Lower leg skin (tissue), 4 donors: ENCODE measurements at regions not wholly inside any gene's neighbourhood (a gene's known extent, or its start where the extent isn't known, plus 50 kb on each side); places are given as distances from the start of the nearest gene placed in this dataset.
A peak's percentile ranks its signal among the peaks of the same experiment; 100 is the strongest.

Source experiments
- DNase-seq, 2 donors: peaks; one replicate each; pipeline ENCODE4 v3.0.0-alpha.2; 2019; ENCODE audit warnings: low spot score in 2 of 2
- H3K4me3 ChIP-seq: fragments of 200-600 bp; sonication (generic); 2 replicates; pipeline ENCODE4 v1.5.1; 2017; ENCODE audit warnings: mild to moderate bottlenecking, low read depth; ENCODE audit not compliant: poor library complexity, severe bottlenecking
- POLR2A ChIP-seq, 2 donors: fragments of 450-650 bp; IDR thresholded peaks; one replicate each; pipeline ENCODE4 v1.6.1; 2016 to 2017; ENCODE audit warnings: antibody characterized with exemption in 2 of 2, mild to moderate bottlenecking in 1 of 2, moderate library complexity in 1 of 2
- WGBS, 2 donors: methylation state at CpG; one replicate each; pipeline ENCODE4 v1.1.5; 2018; 5-methylcytosine and 5-hydroxymethylcytosine counted together
- intact Hi-C: fragments of 100-400 bp; cut with DNase I; formaldehyde crosslinking; loops from one replicate; pipeline ENCODE4 v1.15.0; 2023; ENCODE audit warnings: low total_unique reads
- TF ChIP-seq, protein P1 (sequence below), 3 donors: fragments of 450-650 bp; IDR thresholded peaks; one replicate each; pipeline ENCODE4 v1.5.1; 2016; ENCODE audit warnings: antibody characterized with exemption in 3 of 3, mild to moderate bottlenecking in 3 of 3, moderate library complexity in 2 of 3

DNA sequence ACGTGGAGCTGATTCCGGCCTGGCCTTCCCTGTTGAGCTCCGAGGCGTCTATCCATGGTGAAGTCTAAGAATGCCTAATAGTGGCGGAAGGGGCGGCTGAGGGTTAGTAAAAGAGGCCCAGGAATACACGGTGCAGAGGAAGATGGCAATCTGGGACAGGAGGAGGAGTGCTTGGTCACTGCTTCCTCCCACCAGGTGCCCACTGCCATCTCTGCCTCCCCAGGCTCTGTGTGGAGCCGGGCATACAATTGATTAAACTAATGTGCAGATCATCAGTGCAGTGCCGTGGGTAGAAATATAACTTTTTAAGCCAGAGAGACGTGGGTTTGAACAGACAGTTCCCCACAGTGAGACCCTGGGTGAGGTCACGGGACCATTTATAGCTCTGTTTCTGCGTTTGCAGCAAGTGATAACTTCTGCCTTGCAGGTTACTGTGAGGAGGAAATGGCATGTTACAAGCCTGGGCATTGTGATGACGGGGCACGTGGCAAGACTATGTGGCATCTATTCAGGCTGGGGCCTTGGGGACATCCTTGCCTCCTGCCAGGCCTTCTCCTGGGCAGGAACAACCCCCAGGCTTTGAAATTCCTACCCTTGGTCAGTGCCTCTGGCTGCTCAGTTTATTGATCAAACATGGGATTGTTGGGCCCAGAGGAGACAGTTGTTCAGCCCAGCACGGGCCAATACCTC is 204.9 kb downstream of the ASB1 start:
- TF ChIP-seq, protein P1, sequence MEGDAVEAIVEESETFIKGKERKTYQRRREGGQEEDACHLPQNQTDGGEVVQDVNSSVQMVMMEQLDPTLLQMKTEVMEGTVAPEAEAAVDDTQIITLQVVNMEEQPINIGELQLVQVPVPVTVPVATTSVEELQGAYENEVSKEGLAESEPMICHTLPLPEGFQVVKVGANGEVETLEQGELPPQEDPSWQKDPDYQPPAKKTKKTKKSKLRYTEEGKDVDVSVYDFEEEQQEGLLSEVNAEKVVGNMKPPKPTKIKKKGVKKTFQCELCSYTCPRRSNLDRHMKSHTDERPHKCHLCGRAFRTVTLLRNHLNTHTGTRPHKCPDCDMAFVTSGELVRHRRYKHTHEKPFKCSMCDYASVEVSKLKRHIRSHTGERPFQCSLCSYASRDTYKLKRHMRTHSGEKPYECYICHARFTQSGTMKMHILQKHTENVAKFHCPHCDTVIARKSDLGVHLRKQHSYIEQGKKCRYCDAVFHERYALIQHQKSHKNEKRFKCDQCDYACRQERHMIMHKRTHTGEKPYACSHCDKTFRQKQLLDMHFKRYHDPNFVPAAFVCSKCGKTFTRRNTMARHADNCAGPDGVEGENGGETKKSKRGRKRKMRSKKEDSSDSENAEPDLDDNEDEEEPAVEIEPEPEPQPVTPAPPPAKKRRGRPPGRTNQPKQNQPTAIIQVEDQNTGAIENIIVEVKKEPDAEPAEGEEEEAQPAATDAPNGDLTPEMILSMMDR (IDR thresholded peaks at IDR 0.05): no peak
- TF ChIP-seq POLR2A (IDR thresholded peaks at IDR 0.05): no peak
- no peak overlapping the region for H3K4me3 ChIP-seq
- intact Hi-C loops: no loop called here
- WGBS, 2 donors: 81 to 85% methylated on average over 15 of the region's 15 CpGs
- peak; percentile 10 to 76 for DNase-seq

DNA sequence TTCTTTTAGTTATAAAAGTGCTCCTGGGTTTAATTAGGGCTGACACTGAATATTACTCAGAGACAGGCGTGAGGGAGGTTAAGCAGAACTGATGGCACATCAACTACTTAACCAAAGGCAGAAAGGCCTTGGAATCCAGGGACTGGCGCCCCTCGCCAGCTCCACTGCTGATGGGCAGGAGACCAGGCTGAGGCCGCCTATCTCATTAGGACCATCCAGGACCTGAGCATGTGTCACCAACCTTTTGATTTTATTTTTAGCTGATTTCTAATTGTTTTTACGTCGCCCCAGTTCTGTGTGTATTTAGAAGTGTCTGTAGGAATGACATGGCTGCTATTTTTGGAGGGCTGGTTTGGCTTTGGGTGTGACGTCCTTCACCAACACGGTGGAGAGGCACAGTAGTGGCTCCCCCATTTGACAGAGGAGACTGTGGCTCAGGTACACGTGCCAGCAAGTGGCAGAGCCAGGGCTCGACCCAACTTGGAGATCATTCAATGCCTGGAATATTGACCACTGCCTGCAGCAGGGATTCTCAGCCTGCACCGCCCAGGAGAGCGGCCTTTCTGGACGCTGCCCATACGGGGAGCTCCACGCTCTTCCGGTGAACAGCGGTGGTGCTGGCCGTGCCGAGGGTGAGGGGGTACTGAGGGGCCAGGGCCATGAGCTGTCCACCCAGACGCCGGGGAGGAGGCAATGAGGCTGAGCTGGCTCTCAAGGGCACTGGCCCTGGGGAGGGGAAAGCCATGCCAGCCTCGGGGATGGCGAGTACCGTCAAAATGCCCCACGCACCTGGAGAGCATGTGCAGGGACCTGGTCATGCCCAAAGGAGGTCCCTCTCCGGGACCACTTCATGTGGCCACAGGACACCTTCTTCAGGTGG is 205.7 kb downstream of the ASB1 start:
- WGBS, 2 donors: 77 to 86% methylated on average over 14 to 24 of the region's 26 CpGs
- peak; percentile 10 to 74 for DNase-seq
- TF ChIP-seq, protein P1 (IDR thresholded peaks at IDR 0.05): no peak
- TF ChIP-seq POLR2A (IDR thresholded peaks at IDR 0.05): no peak
- intact Hi-C loops: no loop called here
- no peak overlapping the region for H3K4me3 ChIP-seq

DNA sequence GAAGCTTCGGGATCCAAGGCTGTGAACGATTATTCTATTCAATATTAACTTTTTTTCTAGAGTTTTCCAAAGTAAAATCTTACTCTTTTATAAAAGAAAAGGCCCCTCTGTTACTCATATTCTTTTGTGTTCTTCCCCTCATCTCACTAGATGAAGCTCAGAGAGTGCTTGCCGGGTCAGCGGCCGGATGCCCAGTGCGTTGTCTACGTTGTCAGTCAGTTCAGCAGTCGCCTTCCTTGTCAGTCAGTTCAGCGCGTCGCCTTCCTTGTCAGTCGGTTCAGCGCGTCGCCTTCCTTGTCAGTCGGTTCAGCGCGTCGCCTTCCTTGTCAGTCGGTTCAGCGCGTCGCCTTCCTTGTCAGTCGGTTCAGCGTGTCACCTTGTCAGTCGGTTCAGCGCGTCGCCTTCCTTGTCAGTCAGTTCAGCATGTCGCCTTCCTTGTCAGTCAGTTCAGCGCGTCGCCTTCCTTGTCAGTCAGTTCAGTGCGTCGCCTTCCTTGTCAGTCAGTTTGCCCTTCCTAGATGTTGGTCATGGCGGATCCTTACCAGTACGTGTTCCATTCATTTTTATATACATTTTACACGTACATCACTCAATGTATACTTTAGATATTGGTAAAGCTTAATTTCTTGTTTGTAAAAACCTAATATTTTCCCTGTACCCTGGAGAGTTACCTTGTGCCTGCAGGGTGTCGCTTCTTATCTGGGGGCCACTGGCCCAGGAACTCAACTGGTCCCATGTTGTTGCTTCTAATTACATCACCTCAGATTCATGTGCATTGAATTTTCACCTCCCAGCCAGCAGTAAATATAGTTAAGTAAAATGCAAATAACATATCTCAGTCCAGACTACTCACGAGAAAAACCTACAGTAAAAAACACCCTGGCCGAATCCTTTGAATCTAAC is 206.9 kb downstream of the ASB1 start:
- intact Hi-C loops: no loop called here
- peak in 1 of 2 donors; percentile 54 for DNase-seq
- TF ChIP-seq, protein P1 (IDR thresholded peaks at IDR 0.05): no peak
- no peak for TF ChIP-seq POLR2A (IDR thresholded peaks at IDR 0.05)
- H3K4me3 ChIP-seq: no peak overlapping the region
- 82 to 83% methylated on average over 41 of the region's 41 CpGs for WGBS, 2 donors

DNA sequence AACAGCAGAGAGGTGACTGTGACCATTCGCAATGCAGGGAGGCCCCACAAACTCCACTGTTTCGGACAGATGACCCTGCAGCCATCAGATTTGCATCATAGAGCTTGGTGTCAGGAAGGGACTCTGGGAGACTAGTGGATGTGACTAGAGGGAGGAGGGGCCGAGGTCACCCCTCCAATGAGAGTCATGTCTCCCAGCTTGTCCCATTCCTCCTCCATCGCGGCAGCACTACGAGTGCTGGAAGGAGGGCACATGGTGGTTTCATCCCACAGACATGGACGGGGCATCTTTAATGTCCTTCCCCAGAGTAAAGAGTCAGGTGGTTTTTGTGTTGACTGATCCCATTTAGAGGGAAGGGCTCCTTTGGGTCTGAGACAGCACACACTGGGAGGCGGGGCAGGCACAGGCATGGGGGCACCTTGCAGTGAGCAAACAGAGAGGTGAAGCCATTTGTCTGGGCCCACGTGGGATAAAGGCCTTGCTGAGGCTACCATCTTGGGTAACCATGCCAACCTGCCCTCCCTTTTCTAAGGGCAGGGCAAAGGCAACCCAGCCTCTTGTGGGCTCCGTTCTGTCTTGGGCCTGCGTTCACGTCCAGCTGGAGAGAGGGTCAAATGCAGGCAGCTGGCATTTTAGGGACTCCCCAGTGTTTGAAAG is 208.1 kb downstream of the ASB1 start:
- TF ChIP-seq, protein P1 (IDR thresholded peaks at IDR 0.05): no peak
- TF ChIP-seq POLR2A (IDR thresholded peaks at IDR 0.05): no peak
- intact Hi-C loops: no loop called here
- H3K4me3 ChIP-seq: no peak overlapping the region
- DNase-seq: peak; percentile 10 to 70
- WGBS, 2 donors: 89 to 91% methylated on average over 12 of the region's 12 CpGs

DNA sequence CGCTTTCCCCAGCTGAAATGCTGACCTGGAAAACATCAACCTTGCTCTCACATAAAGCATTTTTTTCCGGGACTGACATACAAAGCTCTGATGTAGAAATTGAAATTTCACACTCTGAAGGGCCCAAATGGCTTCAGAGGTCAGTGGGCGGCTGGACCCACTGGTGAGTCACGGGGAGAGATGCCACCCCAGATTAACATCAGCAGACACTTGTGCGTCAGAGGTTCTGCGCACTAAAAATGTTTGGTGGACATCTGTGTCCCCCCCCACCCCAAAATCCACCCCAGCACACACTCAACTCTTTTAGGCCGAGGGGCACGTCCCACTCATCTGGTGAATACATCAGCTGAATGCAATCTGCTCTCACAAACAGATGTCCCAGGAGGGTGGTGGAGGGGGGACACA is 208.9 kb downstream of the ASB1 start:
- DNase-seq: peak; percentile 7 to 42
- no peak overlapping the region for H3K4me3 ChIP-seq
- TF ChIP-seq, protein P1 (IDR thresholded peaks at IDR 0.05): no peak
- TF ChIP-seq POLR2A (IDR thresholded peaks at IDR 0.05): no peak
- 83 to 92% methylated on average over 8 of the region's 8 CpGs for WGBS, 2 donors
- intact Hi-C loops: no loop called here
